Osteoblast (primary cell): ENCODE measurements at regions not wholly inside any gene's neighbourhood (a gene's known extent, or its start where the extent isn't known, plus 50 kb on each side); places are given as distances from the start of the nearest gene placed in this dataset.

Experiments used
- DNase-seq: peaks from one replicate; pipeline ENCODE4 v3.0.0; 2011; ENCODE audit warnings: low spot score, mixed read lengths; ENCODE audit not compliant: insufficient read length; ENCODE audit errors: missing footprints
- H2AFZ ChIP-seq: 2 replicates; pipeline ENCODE4 v1.6.0; 2011; ENCODE audit warnings: mild to moderate bottlenecking, low read length
- H3K27ac ChIP-seq: 2 replicates; pipeline ENCODE4 v1.5.1; 2011; ENCODE audit warnings: mild to moderate bottlenecking, low read depth, low read length, moderate library complexity
- H3K27me3 ChIP-seq: 2 replicates; pipeline ENCODE4 v1.6.0; 2012; ENCODE audit warnings: mild to moderate bottlenecking, control low read depth, inconsistent platforms, low read length, moderate library complexity; ENCODE audit not compliant: insufficient read depth
- H3K36me3 ChIP-seq: 2 replicates; pipeline ENCODE4 v1.5.1; 2011; ENCODE audit warnings: mild to moderate bottlenecking, low read length, control low read depth, moderate library complexity; ENCODE audit not compliant: insufficient read depth
- H3K4me1 ChIP-seq: 2 replicates; pipeline ENCODE4 v1.5.1; 2011; ENCODE audit warnings: mild to moderate bottlenecking, low read length, control low read depth, moderate library complexity; ENCODE audit not compliant: insufficient read depth
- H3K4me2 ChIP-seq: 2 replicates; pipeline ENCODE4 v1.6.0; 2011; ENCODE audit warnings: mild to moderate bottlenecking, low read length; ENCODE audit not compliant: insufficient read depth
- H3K4me3 ChIP-seq: fragments of 200-600 bp; sonication (generic); 3 replicates; pipeline ENCODE4 v1.5.1; 2012; ENCODE audit warnings: mild to moderate bottlenecking, low read length, inconsistent platforms; ENCODE audit not compliant: insufficient read depth
- H3K79me2 ChIP-seq: 2 replicates; pipeline ENCODE4 v1.6.0; 2012; ENCODE audit warnings: mild to moderate bottlenecking, low read length, control low read depth, inconsistent platforms; ENCODE audit not compliant: insufficient read depth
- H3K9me3 ChIP-seq: 2 replicates; pipeline ENCODE4 v1.5.1; 2011; ENCODE audit warnings: low read depth, low read length, control low read depth
- H4K20me1 ChIP-seq: 2 replicates; pipeline ENCODE4 v1.6.0; 2012; ENCODE audit warnings: mild to moderate bottlenecking, low read length, control low read depth; ENCODE audit not compliant: insufficient read depth
- CTCF ChIP-seq: IDR thresholded peaks from 2 replicates; pipeline ENCODE4 v1.5.1; 2011; ENCODE audit warnings: mild to moderate bottlenecking, low read depth, low read length, moderate library complexity; ENCODE audit errors: extremely low read depth

GRCh38 chr1:118300808-118301207 is 115.8 kb upstream of the SPAG17 start:
- no peaks in the 10 kb centered on the region for H4K20me1 ChIP-seq
- no peak for DNase-seq
- no peaks in the 10 kb centered on the region for H3K36me3 ChIP-seq
- H3K27ac ChIP-seq, result no peak overlapping the region
- no peaks in the 10 kb centered on the region for H3K9me3 ChIP-seq
- H3K79me2 ChIP-seq, result no peaks in the 10 kb centered on the region
- no peak overlapping the region for H3K4me2 ChIP-seq
- no peaks in the 10 kb centered on the region for H3K4me1 ChIP-seq
- no peaks in the 10 kb centered on the region for H3K27me3 ChIP-seq
- no peak for TF ChIP-seq CTCF
- H3K4me3 ChIP-seq, result no peak overlapping the region
- no peak overlapping the region for H2AFZ ChIP-seq

GRCh38 chr1:118298397-118298796 is 113.4 kb upstream of the SPAG17 start:
- no peak for TF ChIP-seq CTCF
- no peaks in the 10 kb centered on the region for H4K20me1 ChIP-seq
- H3K27ac ChIP-seq, result no peak overlapping the region
- peaks cover 2% of the 10 kb centered on the region for H3K4me1 ChIP-seq
- no peaks in the 10 kb centered on the region for H3K27me3 ChIP-seq
- H2AFZ ChIP-seq, result no peak overlapping the region
- H3K36me3 ChIP-seq, result no peaks in the 10 kb centered on the region
- H3K9me3 ChIP-seq, result no peaks in the 10 kb centered on the region
- no peaks in the 10 kb centered on the region for H3K79me2 ChIP-seq
- no peak overlapping the region for H3K4me3 ChIP-seq
- DNase-seq, result no peak
- no peak overlapping the region for H3K4me2 ChIP-seq

GRCh38 chr1:118297521-118297920 is 112.5 kb upstream of the SPAG17 start:
- TF ChIP-seq CTCF, result no peak
- Histone ChIP-seq H3K36me3 (no peaks in the 10 kb centered on the region), H3K79me2 (no peaks in the 10 kb centered on the region), H3K9me3 (no peaks in the 10 kb centered on the region), H3K4me2 (no peak overlapping the region), H4K20me1 (no peaks in the 10 kb centered on the region), H3K27ac (no peak overlapping the region), H3K4me3 (no peak overlapping the region), H2AFZ (no peak overlapping the region), H3K4me1 (peaks cover 2% of the 10 kb centered on the region), H3K27me3 (no peaks in the 10 kb centered on the region)
- DNase-seq, result no peak

GRCh38 chr1:118294875-118295642 is 110.0 kb upstream of the SPAG17 start:
- Histone ChIP-seq H3K79me2 (no peaks in the 10 kb centered on the region), H3K36me3 (no peaks in the 10 kb centered on the region), H2AFZ (peak overlapping the region; percentile 64), H3K4me2 (no peak overlapping the region), H3K9me3 (no peaks in the 10 kb centered on the region), H4K20me1 (no peaks in the 10 kb centered on the region), H3K4me1 (peaks cover 2% of the 10 kb centered on the region), H3K27me3 (no peaks in the 10 kb centered on the region), H3K27ac (no peak overlapping the region), H3K4me3 (no peak overlapping the region)
- TF ChIP-seq CTCF, result no peak
- DNase-seq, result peak; percentile 60
